ENCODE measurements at regions not wholly inside any gene's neighbourhood (a gene's known extent, or its start where the extent isn't known, plus 50 kb on each side); places are given as distances from the start of the nearest gene placed in this dataset.

DNA sequence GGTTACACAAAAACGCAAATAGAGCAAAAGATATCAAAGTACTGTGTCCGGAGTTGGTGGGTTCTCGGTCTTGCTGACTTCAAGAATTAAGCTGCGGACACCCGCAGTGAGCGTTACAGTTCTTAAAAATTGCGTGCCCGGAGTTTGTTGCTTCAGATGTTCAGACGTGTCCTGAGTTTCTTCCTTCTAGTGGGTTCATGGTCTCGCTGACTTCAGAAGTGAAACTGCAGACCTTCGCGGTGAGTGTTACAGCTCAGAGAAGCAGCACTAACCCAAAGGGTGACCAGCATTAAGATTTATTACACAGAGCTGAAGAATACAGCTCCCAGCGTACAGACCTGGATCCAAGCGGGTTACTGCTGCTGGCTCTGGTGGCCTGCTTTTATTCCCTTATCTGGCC, 125.7 kb upstream of the TWIST2 start:
- TF ChIP-seq, protein P1, sequence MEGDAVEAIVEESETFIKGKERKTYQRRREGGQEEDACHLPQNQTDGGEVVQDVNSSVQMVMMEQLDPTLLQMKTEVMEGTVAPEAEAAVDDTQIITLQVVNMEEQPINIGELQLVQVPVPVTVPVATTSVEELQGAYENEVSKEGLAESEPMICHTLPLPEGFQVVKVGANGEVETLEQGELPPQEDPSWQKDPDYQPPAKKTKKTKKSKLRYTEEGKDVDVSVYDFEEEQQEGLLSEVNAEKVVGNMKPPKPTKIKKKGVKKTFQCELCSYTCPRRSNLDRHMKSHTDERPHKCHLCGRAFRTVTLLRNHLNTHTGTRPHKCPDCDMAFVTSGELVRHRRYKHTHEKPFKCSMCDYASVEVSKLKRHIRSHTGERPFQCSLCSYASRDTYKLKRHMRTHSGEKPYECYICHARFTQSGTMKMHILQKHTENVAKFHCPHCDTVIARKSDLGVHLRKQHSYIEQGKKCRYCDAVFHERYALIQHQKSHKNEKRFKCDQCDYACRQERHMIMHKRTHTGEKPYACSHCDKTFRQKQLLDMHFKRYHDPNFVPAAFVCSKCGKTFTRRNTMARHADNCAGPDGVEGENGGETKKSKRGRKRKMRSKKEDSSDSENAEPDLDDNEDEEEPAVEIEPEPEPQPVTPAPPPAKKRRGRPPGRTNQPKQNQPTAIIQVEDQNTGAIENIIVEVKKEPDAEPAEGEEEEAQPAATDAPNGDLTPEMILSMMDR (IDR thresholded peaks at IDR 0.05) = no peak
- TF ChIP-seq POLR2AphosphoS5 (IDR thresholded peaks at IDR 0.05) = no peak

Data from suprapubic skin (tissue), 3 donors.